Activated CD4-positive, CD25-positive, alpha-beta regulatory T cell (primary cell): ENCODE measurements at regions not wholly inside any gene's neighbourhood (a gene's known extent, or its start where the extent isn't known, plus 50 kb on each side); places are given as distances from the start of the nearest gene placed in this dataset.

ENCODE experiments used
- DNase-seq, 4 experiments: peaks; one replicate each; lab custom pipeline; 2025; lab: John Stamatoyannopoulos, UW

DNA sequence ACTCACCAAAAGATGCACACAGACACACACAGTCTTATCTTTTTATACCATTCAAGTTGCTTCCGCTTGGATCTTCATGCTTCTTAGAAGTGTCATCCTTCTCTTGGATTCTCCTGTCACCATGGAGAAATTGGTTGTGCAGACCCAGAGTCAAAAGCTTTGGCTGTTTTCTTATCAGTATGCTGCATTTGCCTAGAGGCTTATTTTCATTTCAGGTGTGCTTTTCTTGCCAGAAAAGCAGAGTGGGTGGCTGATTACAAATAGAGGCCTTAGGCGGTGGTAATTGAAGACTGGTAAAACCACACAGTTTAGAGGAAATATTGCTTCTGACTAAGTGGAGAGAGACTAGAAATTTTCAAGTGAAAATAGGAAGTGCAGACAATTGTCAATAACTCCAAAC is 70.2 kb upstream of the TLE4 start:
- DNase-seq: no peak

DNA sequence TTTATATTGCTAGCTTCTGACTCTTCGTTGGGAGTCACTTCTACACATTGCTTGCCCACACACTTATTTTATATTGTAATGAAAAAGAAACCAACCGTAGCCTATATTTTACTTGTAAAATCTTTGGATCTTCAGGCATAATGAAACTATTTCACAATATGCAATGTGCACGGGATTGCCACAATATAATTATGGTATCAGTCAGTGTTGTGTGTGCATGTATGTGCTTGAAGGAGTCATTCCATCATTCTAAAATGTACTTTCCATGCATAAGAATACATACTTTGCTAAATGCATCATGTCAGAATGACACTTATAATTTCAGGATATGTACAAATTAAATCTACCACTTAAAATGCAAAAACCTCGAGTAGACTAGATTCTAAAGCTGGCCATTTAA is 64.0 kb upstream of the TLE4 start:
- no peak for DNase-seq

DNA sequence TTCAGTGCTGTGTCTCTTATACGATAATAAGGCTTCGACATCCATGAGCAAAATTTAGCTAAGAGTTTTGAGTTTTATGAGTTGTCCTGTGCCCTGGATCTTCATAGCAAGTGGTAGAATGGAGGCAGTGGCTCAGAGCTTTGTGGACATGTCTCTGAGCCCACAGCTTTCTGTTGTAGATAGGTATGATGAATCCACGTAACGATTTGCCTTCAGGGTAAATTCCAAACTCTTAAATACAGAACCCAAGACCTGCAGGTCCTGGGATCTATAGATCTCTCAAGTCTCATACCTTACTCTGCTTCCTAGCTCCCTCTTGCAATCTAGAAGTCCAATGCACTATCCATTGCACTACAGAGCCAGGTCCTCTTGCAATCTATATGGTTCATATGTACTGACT is 59.5 kb upstream of the TLE4 start:
- DNase-seq: no peak
